HepG2 (cell line): ENCODE measurements at regions not wholly inside any gene's neighbourhood (a gene's known extent, or its start where the extent isn't known, plus 50 kb on each side); places are given as distances from the start of the nearest gene placed in this dataset.

Experiments used
- DNMT3B ChIP-seq: conservative IDR thresholded peaks from 2 replicates; pipeline ENCODE4 v1.6.1; 2016; ENCODE audit warnings: missing biosample characterization, control low read depth
- FUBP1 ChIP-seq: sonication (generic); formaldehyde crosslinking; IDR thresholded peaks from 2 replicates; pipeline ENCODE4 v1.5.1; 2020; ENCODE audit warnings: missing genetic modification reagents, mild to moderate bottlenecking, borderline replicate concordance
- HNF4A ChIP-seq: sonication (generic); formaldehyde crosslinking; IDR thresholded peaks from 2 replicates; pipeline ENCODE4 v1.4.0; 2020; ENCODE audit warnings: missing genetic modification reagents
- NFAT5 ChIP-seq: sonication (generic); formaldehyde crosslinking; IDR thresholded peaks from 2 replicates; pipeline ENCODE4 v1.4.0; 2020; ENCODE audit warnings: missing genetic modification reagents
- PAXIP1 ChIP-seq: sonication (generic); formaldehyde crosslinking; conservative IDR thresholded peaks from 2 replicates; pipeline ENCODE4 v1.4.0; 2020; ENCODE audit warnings: mild to moderate bottlenecking, missing genetic modification reagents, moderate library complexity

DNA sequence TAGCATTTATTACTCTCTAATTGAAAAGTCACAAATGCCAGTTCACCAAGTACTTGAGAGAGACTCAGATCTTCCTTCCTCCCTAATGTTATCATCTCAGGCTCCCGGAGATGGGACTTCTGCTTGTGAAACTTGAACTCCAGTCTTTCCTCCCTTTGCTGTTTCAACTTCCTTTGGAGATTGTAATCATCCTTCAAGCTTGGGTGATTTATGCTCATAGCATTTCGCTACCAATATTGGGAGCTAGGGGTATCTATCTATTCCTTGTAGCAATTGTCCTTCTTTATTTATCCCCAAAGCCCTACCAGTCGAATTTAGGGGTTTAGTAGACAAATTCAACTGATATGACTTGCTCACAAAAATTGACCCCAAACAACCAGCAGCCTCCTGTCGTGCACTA is 117.9 kb upstream of the STARD3NL start (continued):
- TF ChIP-seq NFAT5 (no peak), DNMT3B (CRISPR knock-in tag) (no peak), HNF4A (CRISPR knock-in tag) (no peak), PAXIP1 (CRISPR knock-in tag) (no peak), FUBP1 (CRISPR knock-in tag) (no peak)
